ENCODE measurements at regions not wholly inside any gene's neighbourhood (a gene's known extent, or its start where the extent isn't known, plus 50 kb on each side); places are given as distances from the start of the nearest gene placed in this dataset.

DNA sequence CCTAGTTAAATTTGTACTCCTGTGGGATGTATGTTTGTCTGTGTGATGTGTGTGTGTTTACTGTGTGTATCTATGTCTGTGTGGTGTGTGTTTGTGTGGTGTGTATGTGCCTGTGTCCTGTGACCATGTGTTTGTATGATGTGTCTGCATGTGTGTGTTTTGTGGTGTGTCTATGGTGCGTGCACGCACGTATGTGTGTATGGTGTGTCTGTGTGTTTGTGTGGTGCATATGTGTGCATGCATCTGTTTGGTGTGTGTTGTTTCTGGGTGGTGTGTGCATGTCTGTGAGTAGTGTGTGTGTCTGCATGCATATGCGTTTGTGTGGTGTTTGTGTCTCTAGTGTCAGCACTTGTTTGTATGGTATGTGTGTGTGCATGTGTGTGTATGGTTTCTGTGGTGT, 174.2 kb upstream of the RBFOX1 start:
- TF ChIP-seq RARB (CRISPR knock-in tag; IDR thresholded peaks at IDR 0.05) (no peak), ZFP3 (CRISPR knock-in tag; IDR thresholded peaks at IDR 0.05) (no peak), PPARA (CRISPR knock-in tag; IDR thresholded peaks at IDR 0.05; ENCODE audit: borderline replicate concordance) (no peak), ESRRG (CRISPR knock-in tag; IDR thresholded peaks at IDR 0.05) (no peak), SNAI2 (CRISPR knock-in tag; IDR thresholded peaks at IDR 0.05) (no peak), TCF4 (CRISPR knock-in tag; IDR thresholded peaks at IDR 0.05; ENCODE audit: borderline replicate concordance) (no peak), TOX (CRISPR knock-in tag; IDR thresholded peaks at IDR 0.05; ENCODE audit: borderline replicate concordance) (no peak), ARNTL (CRISPR knock-in tag; IDR thresholded peaks at IDR 0.05; ENCODE audit: borderline replicate concordance, low read depth) (no peak), ZFP30 (CRISPR knock-in tag; IDR thresholded peaks at IDR 0.05) (no peak), ZC3H10 (CRISPR knock-in tag; IDR thresholded peaks at IDR 0.05) (no peak), CSDC2 (CRISPR knock-in tag; IDR thresholded peaks at IDR 0.05) (no peak)
- TF ChIP-seq, protein P1, sequence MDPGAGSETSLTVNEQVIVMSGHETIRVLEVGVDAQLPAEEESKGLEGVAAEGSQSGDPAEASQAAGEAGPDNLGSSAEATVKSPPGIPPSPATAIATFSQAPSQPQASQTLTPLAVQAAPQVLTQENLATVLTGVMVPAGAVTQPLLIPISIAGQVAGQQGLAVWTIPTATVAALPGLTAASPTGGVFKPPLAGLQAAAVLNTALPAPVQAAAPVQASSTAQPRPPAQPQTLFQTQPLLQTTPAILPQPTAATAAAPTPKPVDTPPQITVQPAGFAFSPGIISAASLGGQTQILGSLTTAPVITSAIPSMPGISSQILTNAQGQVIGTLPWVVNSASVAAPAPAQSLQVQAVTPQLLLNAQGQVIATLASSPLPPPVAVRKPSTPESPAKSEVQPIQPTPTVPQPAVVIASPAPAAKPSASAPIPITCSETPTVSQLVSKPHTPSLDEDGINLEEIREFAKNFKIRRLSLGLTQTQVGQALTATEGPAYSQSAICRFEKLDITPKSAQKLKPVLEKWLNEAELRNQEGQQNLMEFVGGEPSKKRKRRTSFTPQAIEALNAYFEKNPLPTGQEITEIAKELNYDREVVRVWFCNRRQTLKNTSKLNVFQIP (CRISPR knock-in tag; IDR thresholded peaks at IDR 0.05; ENCODE audit: borderline replicate concordance, low read depth), result no peak
- TF ChIP-seq, protein P2, sequence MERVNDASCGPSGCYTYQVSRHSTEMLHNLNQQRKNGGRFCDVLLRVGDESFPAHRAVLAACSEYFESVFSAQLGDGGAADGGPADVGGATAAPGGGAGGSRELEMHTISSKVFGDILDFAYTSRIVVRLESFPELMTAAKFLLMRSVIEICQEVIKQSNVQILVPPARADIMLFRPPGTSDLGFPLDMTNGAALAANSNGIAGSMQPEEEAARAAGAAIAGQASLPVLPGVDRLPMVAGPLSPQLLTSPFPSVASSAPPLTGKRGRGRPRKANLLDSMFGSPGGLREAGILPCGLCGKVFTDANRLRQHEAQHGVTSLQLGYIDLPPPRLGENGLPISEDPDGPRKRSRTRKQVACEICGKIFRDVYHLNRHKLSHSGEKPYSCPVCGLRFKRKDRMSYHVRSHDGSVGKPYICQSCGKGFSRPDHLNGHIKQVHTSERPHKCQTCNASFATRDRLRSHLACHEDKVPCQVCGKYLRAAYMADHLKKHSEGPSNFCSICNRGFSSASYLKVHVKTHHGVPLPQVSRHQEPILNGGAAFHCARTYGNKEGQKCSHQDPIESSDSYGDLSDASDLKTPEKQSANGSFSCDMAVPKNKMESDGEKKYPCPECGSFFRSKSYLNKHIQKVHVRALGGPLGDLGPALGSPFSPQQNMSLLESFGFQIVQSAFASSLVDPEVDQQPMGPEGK (CRISPR knock-in tag; IDR thresholded peaks at IDR 0.05; ENCODE audit: borderline replicate concordance), result no peak
- TF ChIP-seq, protein P3, sequence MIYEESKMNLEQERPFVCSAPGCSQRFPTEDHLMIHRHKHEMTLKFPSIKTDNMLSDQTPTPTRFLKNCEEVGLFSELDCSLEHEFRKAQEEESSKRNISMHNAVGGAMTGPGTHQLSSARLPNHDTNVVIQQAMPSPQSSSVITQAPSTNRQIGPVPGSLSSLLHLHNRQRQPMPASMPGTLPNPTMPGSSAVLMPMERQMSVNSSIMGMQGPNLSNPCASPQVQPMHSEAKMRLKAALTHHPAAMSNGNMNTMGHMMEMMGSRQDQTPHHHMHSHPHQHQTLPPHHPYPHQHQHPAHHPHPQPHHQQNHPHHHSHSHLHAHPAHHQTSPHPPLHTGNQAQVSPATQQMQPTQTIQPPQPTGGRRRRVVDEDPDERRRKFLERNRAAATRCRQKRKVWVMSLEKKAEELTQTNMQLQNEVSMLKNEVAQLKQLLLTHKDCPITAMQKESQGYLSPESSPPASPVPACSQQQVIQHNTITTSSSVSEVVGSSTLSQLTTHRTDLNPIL (CRISPR knock-in tag; IDR thresholded peaks at IDR 0.05; ENCODE audit: low read depth), result no peak

All from SK-N-SH treated with all-trans-retinoic acid at 6 μM for 48 hours (cell line).